ENCODE measurements at regions not wholly inside any gene's neighbourhood (a gene's known extent, or its start where the extent isn't known, plus 50 kb on each side); places are given as distances from the start of the nearest gene placed in this dataset.
"Not testable (repeated sequence)": the region's sequence is repeated elsewhere in the genome, so short reads cannot be mapped to it uniquely, and the experiment has no call there.

- 90 to 93% methylated on average over 2 of the region's 2 CpGs for WGBS, 2 donors
Observed at GRCh38 chr12:29025937-29026336, 123.1 kb upstream of the FAR2 start.

GRCh38 chr12:29026419-29026818 lies 122.7 kb upstream of the FAR2 start:
- Histone ChIP-seq H3K36me3 (no peaks in the 10 kb centered on the region), H3K27ac (no peak overlapping the region), H3K27me3 (no peaks in the 10 kb centered on the region), H3K4me1 (no peaks in the 10 kb centered on the region), H3K4me3 (no peak overlapping the region), H3K9me3 (no peaks in the 10 kb centered on the region)
- no peak for DNase-seq
- intact Hi-C loops (cut with DNase I) = no loop called here
- WGBS, 2 donors = 46 to 60% methylated on average over 4 of the region's 4 CpGs
- TF ChIP-seq POLR2A (IDR thresholded peaks at IDR 0.05) = no peak
- TF ChIP-seq, protein P1, sequence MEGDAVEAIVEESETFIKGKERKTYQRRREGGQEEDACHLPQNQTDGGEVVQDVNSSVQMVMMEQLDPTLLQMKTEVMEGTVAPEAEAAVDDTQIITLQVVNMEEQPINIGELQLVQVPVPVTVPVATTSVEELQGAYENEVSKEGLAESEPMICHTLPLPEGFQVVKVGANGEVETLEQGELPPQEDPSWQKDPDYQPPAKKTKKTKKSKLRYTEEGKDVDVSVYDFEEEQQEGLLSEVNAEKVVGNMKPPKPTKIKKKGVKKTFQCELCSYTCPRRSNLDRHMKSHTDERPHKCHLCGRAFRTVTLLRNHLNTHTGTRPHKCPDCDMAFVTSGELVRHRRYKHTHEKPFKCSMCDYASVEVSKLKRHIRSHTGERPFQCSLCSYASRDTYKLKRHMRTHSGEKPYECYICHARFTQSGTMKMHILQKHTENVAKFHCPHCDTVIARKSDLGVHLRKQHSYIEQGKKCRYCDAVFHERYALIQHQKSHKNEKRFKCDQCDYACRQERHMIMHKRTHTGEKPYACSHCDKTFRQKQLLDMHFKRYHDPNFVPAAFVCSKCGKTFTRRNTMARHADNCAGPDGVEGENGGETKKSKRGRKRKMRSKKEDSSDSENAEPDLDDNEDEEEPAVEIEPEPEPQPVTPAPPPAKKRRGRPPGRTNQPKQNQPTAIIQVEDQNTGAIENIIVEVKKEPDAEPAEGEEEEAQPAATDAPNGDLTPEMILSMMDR (IDR thresholded peaks at IDR 0.05) = no peak

More at GRCh38 chr12:29025937-29026336, 123.1 kb upstream of the FAR2 start:
- H3K36me3 ChIP-seq = no peaks in the 10 kb centered on the region
- DNase-seq = no peak
- H3K9me3 ChIP-seq = no peaks in the 10 kb centered on the region
- TF ChIP-seq, protein P1 (IDR thresholded peaks at IDR 0.05) = no peak
- TF ChIP-seq POLR2A (IDR thresholded peaks at IDR 0.05) = no peak
- H3K4me3 ChIP-seq = no peak overlapping the region
- H3K27me3 ChIP-seq = no peaks in the 10 kb centered on the region
- no peak overlapping the region for H3K27ac ChIP-seq
- H3K4me1 ChIP-seq = no peaks in the 10 kb centered on the region
- intact Hi-C loops (cut with DNase I) = no loop called here

GRCh38 chr12:29029484-29029883 lies 119.6 kb upstream of the FAR2 start:
- 95% methylated on average over 6 to 7 of the region's 8 CpGs for WGBS, 2 donors

DNA sequence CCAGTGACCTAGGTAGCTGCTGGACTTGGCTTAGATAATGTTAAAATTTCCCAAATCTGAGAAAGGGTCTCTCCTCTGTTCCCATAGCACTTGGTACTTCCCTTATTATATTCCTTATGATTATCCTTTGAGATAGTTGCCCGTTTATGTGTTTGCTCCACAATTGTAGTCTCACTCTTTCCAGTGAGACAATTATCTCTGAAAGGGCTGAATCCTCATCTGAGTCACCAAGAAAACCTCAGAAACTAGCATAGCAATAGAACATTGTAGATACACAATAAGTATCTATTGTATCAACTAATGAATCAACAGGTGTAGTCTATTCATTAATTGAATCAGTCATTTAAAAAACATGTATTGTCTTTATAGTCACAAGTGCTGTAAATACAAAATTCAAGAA lies 119.1 kb upstream of the FAR2 start:
- TF ChIP-seq, protein P1 (IDR thresholded peaks at IDR 0.05) = no peak
- no peak for DNase-seq
- no peaks in the 10 kb centered on the region for H3K9me3 ChIP-seq
- H3K27me3 ChIP-seq = peaks cover 0 to 4% (median 0%) of the 10 kb centered on the region in 4 donors
- no peaks in the 10 kb centered on the region for H3K36me3 ChIP-seq
- intact Hi-C loops (cut with DNase I) = no loop called here
- 38 to 93% methylated on average over 1 of the region's 1 CpG for WGBS, 2 donors
- no peaks in the 10 kb centered on the region for H3K4me1 ChIP-seq
- no peak overlapping the region for H3K27ac ChIP-seq
- no peak overlapping the region for H3K4me3 ChIP-seq

More at GRCh38 chr12:29029484-29029883, 119.6 kb upstream of the FAR2 start:
- DNase-seq; H3K4me3 ChIP-seq; H3K9me3 ChIP-seq; H3K36me3 ChIP-seq; H3K4me1 ChIP-seq; H3K27me3 ChIP-seq; intact Hi-C loops (cut with DNase I); H3K27ac ChIP-seq: not testable (repeated sequence)

DNA sequence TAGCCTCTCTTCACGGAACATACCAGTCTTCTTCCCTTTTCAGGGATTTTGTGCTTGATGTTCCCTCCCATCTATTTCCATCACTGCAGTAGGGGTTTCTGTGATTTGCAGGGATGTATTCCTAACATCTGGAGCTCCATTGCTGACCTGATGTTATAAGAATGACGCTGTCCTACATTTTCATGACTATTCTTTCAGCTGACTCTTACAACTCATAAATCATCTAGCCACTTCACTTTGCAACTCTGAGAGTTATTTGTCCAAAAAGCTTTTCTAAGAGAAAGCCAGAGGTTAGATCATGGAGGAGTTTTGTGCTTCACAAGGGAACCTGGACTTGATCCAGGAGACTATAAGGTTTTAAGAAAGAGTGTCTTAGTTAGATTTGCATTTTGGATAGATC lies 116.6 kb upstream of the FAR2 start:
- H3K4me1 ChIP-seq = no peaks in the 10 kb centered on the region
- H3K27me3 ChIP-seq = peaks cover 0 to 4% (median 0%) of the 10 kb centered on the region in 4 donors
- no peaks in the 10 kb centered on the region for H3K36me3 ChIP-seq
- intact Hi-C loops (cut with DNase I) = no loop called here
- H3K27ac ChIP-seq = no peak overlapping the region
- no peak overlapping the region for H3K4me3 ChIP-seq
- no peak for DNase-seq
- WGBS, 2 donors = 71 to 85% methylated on average over 2 of the region's 2 CpGs
- no peaks in the 10 kb centered on the region for H3K9me3 ChIP-seq
- no peak for TF ChIP-seq POLR2A (IDR thresholded peaks at IDR 0.05)
- TF ChIP-seq, protein P1 (IDR thresholded peaks at IDR 0.05) = no peak

DNA sequence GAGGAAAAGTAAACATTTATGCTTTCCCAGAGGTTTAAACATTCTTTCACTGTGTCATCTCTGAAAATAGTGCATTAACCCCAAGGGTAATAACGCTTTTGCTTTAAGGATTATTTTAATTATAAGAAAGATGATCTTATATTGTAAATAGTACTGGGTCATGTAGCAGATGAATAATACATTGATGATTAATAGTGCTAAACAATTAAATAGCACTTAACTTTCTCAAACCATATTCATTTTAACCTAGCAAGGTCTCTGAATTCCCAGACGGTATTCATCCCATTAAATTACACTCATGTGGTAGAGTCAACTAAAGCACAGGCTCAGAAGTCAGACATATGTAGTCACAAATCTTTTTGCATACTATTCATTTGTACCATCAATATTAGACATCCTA lies 115.6 kb upstream of the FAR2 start:
- Histone ChIP-seq H3K9me3 (no peaks in the 10 kb centered on the region), H3K27me3 (peaks cover 0 to 4% (median 0%) of the 10 kb centered on the region in 4 donors), H3K4me1 (no peaks in the 10 kb centered on the region), H3K4me3 (no peak overlapping the region), H3K36me3 (no peaks in the 10 kb centered on the region), H3K27ac (no peak overlapping the region)
- 38 to 47% methylated on average over 2 of the region's 2 CpGs for WGBS, 2 donors
- intact Hi-C loops (cut with DNase I) = no loop called here
- TF ChIP-seq POLR2A (IDR thresholded peaks at IDR 0.05) = no peak
- TF ChIP-seq, protein P1 (IDR thresholded peaks at IDR 0.05) = no peak
- no peak for DNase-seq

All from esophagus squamous epithelium (tissue), 5 donors.